HCT116 (cell line): ENCODE measurements at regions not wholly inside any gene's neighbourhood (a gene's known extent, or its start where the extent isn't known, plus 50 kb on each side); places are given as distances from the start of the nearest gene placed in this dataset.

Experiments used
- ATAC-seq: fragments of 200-7000 bp; cut with Tn5 transposase; 2 replicates; pipeline ENCODE4 v1.9.1; 2020; ENCODE audit warnings: mild to moderate bottlenecking, moderate library complexity
- BruUV-seq: library from RNA; stranded (reverse); fragments of 400-500 nt; replicated peaks from 2 replicates; lab custom pipeline; 2021; lab: Mats Ljungman, UMichigan
- CTCF ChIA-PET: fragments of 300-600 bp; sonication (Branson Sonifier 250); formaldehyde crosslinking; loops from one replicate; lab custom pipeline; 2021; ENCODE audit warnings: antibody characterized with exemption; lab: Charles Lee
- POLR2A ChIA-PET: fragments of 300-600, 350-600 bp; sonication (Branson Sonifier 250); formaldehyde crosslinking; loops from one replicate; lab custom pipeline; 2021; ENCODE audit warnings: antibody characterized with exemption; lab: Charles Lee
- RAD21 ChIA-PET, 2 experiments: fragments of 300-600 bp; sonication (Branson Sonifier 250); formaldehyde crosslinking; loops; one replicate each; lab custom pipeline; 2023; ENCODE audit warnings: low total read pairs in 2 of 2; ENCODE audit not compliant: uncharacterized antibody in 2 of 2, unreplicated experiment in 2 of 2, low non-redundant PET in 1 of 2; lab: Charles Lee
- DNase-seq: peaks from one replicate; pipeline ENCODE4 v3.0.0-alpha.2; 2010; ENCODE audit warnings: low read depth, low spot score
- H2AFZ ChIP-seq: fragments of 200-600 bp; shearing (Covaris generic), sonication (generic); 2 replicates; pipeline ENCODE4 v1.6.1; 2017; ENCODE audit warnings: low read depth, mixed run types, mixed read lengths, antibody characterized with exemption, low read length; ENCODE audit not compliant: poor library complexity, severe bottlenecking
- H3K27ac ChIP-seq: 2 replicates; pipeline ENCODE4 v1.5.1; 2012; ENCODE audit warnings: low read depth, low read length
- H3K27me3 ChIP-seq: fragments of 200-600 bp; sonication (generic); 2 replicates; pipeline ENCODE4 v1.6.1; 2016; ENCODE audit warnings: mixed run types, low read length, mixed read lengths; ENCODE audit not compliant: insufficient read depth
- H3K36me3 ChIP-seq, 2 experiments: fragments of 200-500 bp in 1 of 2; fragments of 200-600 bp in 1 of 2; sonication (Bioruptor generic) in 1 of 2; sonication (generic) in 1 of 2; 2 replicates each; pipeline versions ENCODE4 v1.5.1 to v1.6.1; 2014 to 2016; ENCODE audit warnings: low read length in 2 of 2, inconsistent platforms in 1 of 2, mixed read lengths in 1 of 2, mixed run types in 1 of 2; ENCODE audit not compliant: insufficient read depth in 2 of 2, control insufficient read depth in 1 of 2
- H3K4me1 ChIP-seq, 2 experiments: fragments of 200-600 bp in 1 of 2; sonication (generic) in 1 of 2; 2 replicates each; pipeline versions ENCODE4 v1.5.1 to v1.6.1; 2012 to 2017; ENCODE audit warnings: low read length in 2 of 2, inconsistent platforms in 1 of 2, mild to moderate bottlenecking in 1 of 2, mixed read lengths in 1 of 2, mixed run types in 1 of 2, moderate library complexity in 1 of 2; ENCODE audit not compliant: insufficient read depth in 2 of 2, control insufficient read depth in 1 of 2
- H3K4me2 ChIP-seq: fragments of 200-600 bp; sonication (generic); 2 replicates; pipeline ENCODE4 v1.6.1; 2017; ENCODE audit warnings: mixed run types, low read length, mixed read lengths
- H3K4me3 ChIP-seq, 2 experiments: fragments of 200-600 bp in 1 of 2; sonication (generic) in 1 of 2; replicated peaks in 1 of 2; 2 replicates each; pipeline ENCODE4 v1.5.1; 2011 to 2016; ENCODE audit warnings: low read length in 2 of 2, control low read depth in 1 of 2, low read depth in 1 of 2, mild to moderate bottlenecking in 1 of 2, mixed read lengths in 1 of 2, mixed run types in 1 of 2
- H3K79me2 ChIP-seq: fragments of 200-600 bp; sonication (generic); 2 replicates; pipeline ENCODE4 v1.6.1; 2017; ENCODE audit warnings: mild to moderate bottlenecking, mixed run types, low read length, moderate library complexity, mixed read lengths; ENCODE audit not compliant: insufficient read depth
- H3K9ac ChIP-seq: fragments of 200-600 bp; sonication (generic); 2 replicates; pipeline ENCODE4 v1.6.1; 2016; ENCODE audit warnings: low read length, mixed read lengths
- H3K9me2 ChIP-seq: fragments of 200-600 bp; sonication (generic), shearing (Covaris generic); 2 replicates; pipeline ENCODE4 v1.6.1; 2017; ENCODE audit warnings: mixed run types, mild to moderate bottlenecking, moderate library complexity; ENCODE audit not compliant: insufficient read depth
- H3K9me3 ChIP-seq, 2 experiments: fragments of 200-500 bp in 1 of 2; fragments of 200-600 bp in 1 of 2; sonication (Bioruptor generic) in 1 of 2; sonication (generic) in 1 of 2; 2 replicates each; pipeline ENCODE4 v1.6.1; 2014 to 2017; ENCODE audit warnings: low read length in 2 of 2, mixed read lengths in 2 of 2, inconsistent platforms in 1 of 2, low read depth in 1 of 2, mild to moderate bottlenecking in 1 of 2, mixed run types in 1 of 2, moderate library complexity in 1 of 2; ENCODE audit not compliant: control insufficient read depth in 1 of 2, insufficient read depth in 1 of 2
- H4K20me1 ChIP-seq: fragments of 200-600 bp; sonication (generic), shearing (Covaris generic); 2 replicates; pipeline ENCODE4 v1.6.1; 2017; ENCODE audit warnings: mixed run types, mild to moderate bottlenecking, moderate library complexity; ENCODE audit not compliant: insufficient read depth
- CBX3 ChIP-seq: IDR thresholded peaks from 2 replicates; pipeline ENCODE4 v1.6.1; 2012; ENCODE audit warnings: low read depth
- CEBPB ChIP-seq: IDR thresholded peaks from 2 replicates; pipeline ENCODE4 v1.6.1; 2012; ENCODE audit warnings: low read depth
- ELF1 ChIP-seq: IDR thresholded peaks from 2 replicates; pipeline ENCODE4 v1.6.1; 2012; ENCODE audit warnings: low read depth, borderline replicate concordance
- EZH2phosphoT487 ChIP-seq: fragments of 200-600 bp; IDR thresholded peaks from 2 replicates; pipeline ENCODE4 v1.6.1; 2018; ENCODE audit warnings: antibody characterized with exemption, borderline replicate concordance
- FOSL1 ChIP-seq: IDR thresholded peaks from 2 replicates; pipeline ENCODE4 v1.6.1; 2012; ENCODE audit warnings: low read depth
- JUND ChIP-seq: IDR thresholded peaks from 2 replicates; pipeline ENCODE4 v1.6.1; 2012
- RAD21 ChIP-seq: IDR thresholded peaks from 2 replicates; pipeline ENCODE4 v1.6.1; 2012; ENCODE audit warnings: low read depth, mild to moderate bottlenecking
- SP1 ChIP-seq: IDR thresholded peaks from 2 replicates; pipeline ENCODE4 v1.6.1; 2012; ENCODE audit warnings: low read depth
- SRF ChIP-seq: IDR thresholded peaks from 2 replicates; pipeline ENCODE4 v1.6.1; 2012; ENCODE audit warnings: low read depth
- TCF7L2 ChIP-seq: IDR thresholded peaks from 2 replicates; pipeline ENCODE4 v1.7.0; 2011; ENCODE audit warnings: borderline replicate concordance, inconsistent platforms; ENCODE audit not compliant: insufficient read depth, insufficient read length; ENCODE audit errors: extremely low read depth
- YY1 ChIP-seq: IDR thresholded peaks from 2 replicates; pipeline ENCODE4 v1.6.1; 2011; ENCODE audit warnings: low read length, low read depth, moderate library complexity, mild to moderate bottlenecking; ENCODE audit not compliant: insufficient replicate concordance; ENCODE audit errors: extremely low read depth
- ZFX ChIP-seq: fragments of 450-650 bp; IDR thresholded peaks from 2 replicates; pipeline ENCODE4 v1.6.1; 2017
- intact Hi-C: fragments of 100-400 bp; cut with micrococcal nuclease; formaldehyde crosslinking; loops from 2 replicates; pipeline ENCODE4 v1.10.0; 2022
- TF ChIP-seq, protein P1 (sequence below): IDR thresholded peaks from 2 replicates; pipeline ENCODE4 v1.6.1; 2011; ENCODE audit warnings: mild to moderate bottlenecking, low read length, moderate library complexity; ENCODE audit not compliant: insufficient replicate concordance; ENCODE audit errors: extremely low read depth
- TF ChIP-seq, protein P2 (sequence below), 3 experiments: fragments of 200-600 bp in 1 of 3; sonication (generic) in 1 of 3; IDR thresholded peaks in 2 of 3; conservative IDR thresholded peaks in 1 of 3; 2 replicates each; pipeline ENCODE4 v1.5.1; 2012 to 2017; ENCODE audit warnings: low read depth in 2 of 3, low read length in 2 of 3, antibody characterized with exemption in 1 of 3, borderline replicate concordance in 1 of 3, control low read depth in 1 of 3, mild to moderate bottlenecking in 1 of 3, mixed read lengths in 1 of 3, mixed run types in 1 of 3, moderate library complexity in 1 of 3; ENCODE audit not compliant: insufficient read depth in 1 of 3
- TF ChIP-seq, protein P3 (sequence below): IDR thresholded peaks from 2 replicates; pipeline ENCODE4 v1.6.1; 2012

DNA sequence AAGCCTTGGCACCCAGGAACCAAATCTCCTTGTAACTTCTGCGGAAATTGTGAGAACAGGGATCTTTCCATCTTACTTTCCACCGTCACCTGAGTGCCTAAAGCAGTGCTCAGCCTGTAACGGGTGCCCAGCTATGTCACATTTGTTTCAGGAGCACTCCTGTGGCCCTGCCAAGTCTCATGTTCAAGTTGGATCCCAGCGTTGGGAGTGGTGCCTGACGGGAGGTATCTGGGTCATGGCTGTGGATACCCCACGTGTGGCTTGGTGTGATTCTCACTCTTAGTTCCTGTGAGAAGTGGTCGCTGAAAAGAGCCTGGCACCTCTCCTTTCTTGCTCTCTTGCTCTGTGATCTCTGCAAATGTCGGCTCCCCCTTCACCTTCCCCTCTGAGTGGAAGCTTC lies 114.9 kb downstream of the UQCRFS1 start:
- H3K9me2 ChIP-seq = no peaks in the 10 kb centered on the region
- H3K27ac ChIP-seq = no peak overlapping the region
- H3K79me2 ChIP-seq = no peaks in the 10 kb centered on the region
- intact Hi-C loops = no loop called here
- no peak overlapping the region for H3K4me2 ChIP-seq
- ChIA-PET POLR2A (no interaction called here), CTCF (no interaction called here), RAD21 (no interaction called here)
- DNase-seq (no peak), ATAC-seq (no peak)
- H3K36me3 ChIP-seq = no peaks in the 10 kb centered on the region
- peaks cover 0 to 6% of the 10 kb centered on the region in 2 experiments; a peak in 2 of 4 replicates for H3K9me3 ChIP-seq
- H3K4me3 ChIP-seq = no peak overlapping the region
- TF ChIP-seq FOSL1 = no peak
- TF ChIP-seq CEBPB = no peak
- no peak for TF ChIP-seq ELF1
- TF ChIP-seq, protein P1, sequence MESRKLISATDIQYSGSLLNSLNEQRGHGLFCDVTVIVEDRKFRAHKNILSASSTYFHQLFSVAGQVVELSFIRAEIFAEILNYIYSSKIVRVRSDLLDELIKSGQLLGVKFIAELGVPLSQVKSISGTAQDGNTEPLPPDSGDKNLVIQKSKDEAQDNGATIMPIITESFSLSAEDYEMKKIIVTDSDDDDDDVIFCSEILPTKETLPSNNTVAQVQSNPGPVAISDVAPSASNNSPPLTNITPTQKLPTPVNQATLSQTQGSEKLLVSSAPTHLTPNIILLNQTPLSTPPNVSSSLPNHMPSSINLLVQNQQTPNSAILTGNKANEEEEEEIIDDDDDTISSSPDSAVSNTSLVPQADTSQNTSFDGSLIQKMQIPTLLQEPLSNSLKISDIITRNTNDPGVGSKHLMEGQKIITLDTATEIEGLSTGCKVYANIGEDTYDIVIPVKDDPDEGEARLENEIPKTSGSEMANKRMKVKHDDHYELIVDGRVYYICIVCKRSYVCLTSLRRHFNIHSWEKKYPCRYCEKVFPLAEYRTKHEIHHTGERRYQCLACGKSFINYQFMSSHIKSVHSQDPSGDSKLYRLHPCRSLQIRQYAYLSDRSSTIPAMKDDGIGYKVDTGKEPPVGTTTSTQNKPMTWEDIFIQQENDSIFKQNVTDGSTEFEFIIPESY = no peak
- TF ChIP-seq TCF7L2 = no peak
- H3K9ac ChIP-seq = no peak overlapping the region
- H4K20me1 ChIP-seq = no peaks in the 10 kb centered on the region
- BruUV-seq = no TSS peak
- H3K27me3 ChIP-seq = no peaks in the 10 kb centered on the region
- H2AFZ ChIP-seq = no peak overlapping the region
- H3K4me1 ChIP-seq = no peaks in the 10 kb centered on the region

DNA sequence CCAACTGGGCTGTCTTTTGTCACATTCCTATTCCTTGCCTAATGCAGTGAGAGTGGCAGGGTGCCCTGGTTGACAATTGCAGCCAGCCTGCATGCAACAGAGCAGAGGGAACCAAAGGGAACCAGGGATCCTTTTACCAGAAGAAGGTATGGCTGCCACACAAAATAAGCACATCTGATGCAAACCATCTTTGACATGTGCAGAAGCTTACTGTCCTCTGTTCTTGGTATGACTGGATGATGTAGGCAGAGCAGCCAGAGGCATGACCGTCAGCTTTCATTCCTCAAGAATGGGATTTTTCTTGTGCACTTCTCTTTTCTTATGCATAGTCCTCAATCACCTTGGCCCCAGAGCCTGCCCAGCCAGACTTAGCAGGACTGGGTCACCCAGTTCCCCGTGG lies 116.1 kb downstream of the UQCRFS1 start:
- no TSS peak for BruUV-seq
- no peak for ATAC-seq
- intact Hi-C loops = no loop called here
- TF ChIP-seq, protein P2, sequence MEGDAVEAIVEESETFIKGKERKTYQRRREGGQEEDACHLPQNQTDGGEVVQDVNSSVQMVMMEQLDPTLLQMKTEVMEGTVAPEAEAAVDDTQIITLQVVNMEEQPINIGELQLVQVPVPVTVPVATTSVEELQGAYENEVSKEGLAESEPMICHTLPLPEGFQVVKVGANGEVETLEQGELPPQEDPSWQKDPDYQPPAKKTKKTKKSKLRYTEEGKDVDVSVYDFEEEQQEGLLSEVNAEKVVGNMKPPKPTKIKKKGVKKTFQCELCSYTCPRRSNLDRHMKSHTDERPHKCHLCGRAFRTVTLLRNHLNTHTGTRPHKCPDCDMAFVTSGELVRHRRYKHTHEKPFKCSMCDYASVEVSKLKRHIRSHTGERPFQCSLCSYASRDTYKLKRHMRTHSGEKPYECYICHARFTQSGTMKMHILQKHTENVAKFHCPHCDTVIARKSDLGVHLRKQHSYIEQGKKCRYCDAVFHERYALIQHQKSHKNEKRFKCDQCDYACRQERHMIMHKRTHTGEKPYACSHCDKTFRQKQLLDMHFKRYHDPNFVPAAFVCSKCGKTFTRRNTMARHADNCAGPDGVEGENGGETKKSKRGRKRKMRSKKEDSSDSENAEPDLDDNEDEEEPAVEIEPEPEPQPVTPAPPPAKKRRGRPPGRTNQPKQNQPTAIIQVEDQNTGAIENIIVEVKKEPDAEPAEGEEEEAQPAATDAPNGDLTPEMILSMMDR (IDR thresholded peaks at IDR 0.05 in 2 of 3, conservative IDR thresholded peaks at IDR 0.05 in 1 of 3; ENCODE audit: borderline replicate concordance in 1 of 3, insufficient read depth in 1 of 3, low read depth in 2 of 3, low read length in 2 of 3) = no peak
- TF ChIP-seq TCF7L2 (no peak), SP1 (no peak), CBX3 (no peak), RAD21 (no peak), EZH2phosphoT487 (no peak), ZFX (no peak), JUND (no peak), SRF (no peak), ELF1 (no peak), YY1 (no peak), FOSL1 (no peak)
- TF ChIP-seq, protein P3, sequence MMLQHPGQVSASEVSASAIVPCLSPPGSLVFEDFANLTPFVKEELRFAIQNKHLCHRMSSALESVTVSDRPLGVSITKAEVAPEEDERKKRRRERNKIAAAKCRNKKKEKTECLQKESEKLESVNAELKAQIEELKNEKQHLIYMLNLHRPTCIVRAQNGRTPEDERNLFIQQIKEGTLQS = no peak
- TF ChIP-seq, protein P1 = no peak

More for the DNA sequence above, 116.1 kb downstream of the UQCRFS1 start:
- no peaks in the 10 kb centered on the region for H4K20me1 ChIP-seq
- H3K9me3 ChIP-seq = peaks cover 0 to 6% of the 10 kb centered on the region in 2 experiments; a peak in 2 of 4 replicates
- POLR2A ChIA-PET = no interaction called here
- no peaks in the 10 kb centered on the region for H3K9me2 ChIP-seq
- H3K27me3 ChIP-seq = no peaks in the 10 kb centered on the region
- H3K4me1 ChIP-seq = no peaks in the 10 kb centered on the region
- no peaks in the 10 kb centered on the region for H3K79me2 ChIP-seq
- no peaks in the 10 kb centered on the region for H3K36me3 ChIP-seq
- CTCF ChIA-PET = no interaction called here
- H3K27ac ChIP-seq = no peak overlapping the region
- no peak overlapping the region for H3K9ac ChIP-seq
- no peak for DNase-seq
- RAD21 ChIA-PET = no interaction called here
- H3K4me2 ChIP-seq = no peak overlapping the region
- H2AFZ ChIP-seq = no peak overlapping the region
- no peak overlapping the region for H3K4me3 ChIP-seq
